Activated CD8-positive, alpha-beta memory T cell treated with anti-CD3 and anti-CD28 coated beads, Interleukin-2, amount 50 U/mL, for 4 hours (primary cell): ENCODE measurements at regions not wholly inside any gene's neighbourhood (a gene's known extent, or its start where the extent isn't known, plus 50 kb on each side); places are given as distances from the start of the nearest gene placed in this dataset.

Experiments
- DNase-seq: peaks from one replicate; pipeline ENCODE4 v3.0.0-alpha.2; 2020

DNA sequence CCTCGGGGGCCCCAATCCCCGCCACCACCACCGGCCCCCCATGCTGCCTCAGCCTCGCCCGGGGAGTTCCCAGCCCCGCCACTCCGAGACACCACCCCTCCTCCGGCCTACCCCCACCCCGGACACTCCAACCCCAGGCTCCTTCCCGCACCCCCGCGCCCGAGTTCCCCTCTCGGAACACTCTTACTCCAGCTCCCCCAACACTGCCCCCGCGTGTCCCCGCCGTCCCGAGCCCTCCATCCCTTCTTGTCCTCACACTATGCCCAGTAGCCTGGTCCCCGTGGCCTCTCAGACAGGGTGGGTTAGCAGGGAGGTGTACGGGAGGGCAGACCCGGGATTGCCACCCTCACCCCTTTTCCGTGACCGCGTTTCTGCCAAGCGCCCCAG is 276.1 kb downstream of the BCOR start:
- DNase-seq: no peak

- DNase-seq: no peak
These were observed 275.5 kb downstream of the BCOR start for GRCh38 chrX:39822133-39822748.

DNA sequence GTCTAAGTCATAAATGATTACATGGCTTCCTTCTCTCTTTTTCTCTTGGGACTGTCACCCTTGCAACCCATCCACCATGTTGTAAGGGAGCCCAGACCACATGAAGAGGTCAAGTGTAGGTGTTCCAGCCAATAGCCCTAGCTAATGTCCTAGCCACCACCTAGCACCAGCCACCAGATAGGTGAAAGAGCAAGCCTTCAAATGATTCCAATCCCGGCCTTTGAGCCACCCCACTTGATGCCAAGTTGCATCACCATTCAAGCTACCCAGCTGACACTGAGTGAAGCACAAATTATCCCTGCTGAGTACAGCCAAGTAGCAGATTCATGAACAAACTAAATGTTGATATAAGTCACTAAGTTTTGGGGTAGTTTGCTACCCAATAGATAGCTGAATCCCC is 274.3 kb downstream of the BCOR start:
- no peak for DNase-seq

GRCh38 chrX:39823854-39824253 is 273.9 kb downstream of the BCOR start:
- no peak for DNase-seq

- DNase-seq: no peak
These were observed 270.8 kb downstream of the BCOR start for GRCh38 chrX:39826813-39827543.

DNA sequence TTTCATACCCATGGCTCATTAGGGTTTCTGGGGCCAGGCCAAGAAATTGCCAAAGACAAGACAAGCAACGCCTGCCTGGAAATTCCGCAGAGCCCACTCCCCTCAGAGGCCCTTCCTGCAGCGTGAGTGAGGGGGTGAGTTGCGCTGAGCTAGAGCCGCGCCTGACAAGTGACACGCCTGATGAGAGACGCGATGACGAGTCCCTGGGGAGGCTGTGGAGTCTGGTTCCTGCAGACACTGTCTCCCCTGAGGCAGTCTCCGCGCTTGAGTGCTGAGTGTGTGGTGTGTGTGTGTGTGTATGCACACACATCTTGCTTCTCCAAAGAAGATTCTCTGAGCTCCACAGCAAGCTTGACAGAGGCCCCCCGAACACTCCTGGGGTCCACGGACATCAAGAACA is 269.8 kb downstream of the BCOR start:
- DNase-seq: no peak

GRCh38 chrX:39828971-39829370 is 268.8 kb downstream of the BCOR start:
- DNase-seq: no peak

DNA sequence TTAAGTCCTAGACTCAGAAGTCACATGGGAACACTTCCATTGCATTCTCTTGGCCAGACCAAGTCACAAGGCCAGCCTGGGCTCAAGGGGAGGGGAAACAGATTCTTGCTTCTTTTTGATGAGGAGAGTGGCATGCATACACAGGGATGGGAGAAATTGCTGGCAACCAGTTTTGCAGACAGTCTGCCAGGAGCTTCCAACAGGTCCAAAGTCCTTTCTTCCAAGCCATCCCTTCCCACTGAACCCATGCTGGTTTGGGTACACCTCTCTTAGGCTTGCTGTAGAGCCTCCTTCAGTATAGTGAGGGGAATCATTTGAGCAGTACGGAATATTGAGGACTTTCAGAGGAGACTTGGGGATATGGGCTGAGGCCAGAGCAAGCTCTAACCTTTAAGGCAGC is 267.8 kb downstream of the BCOR start:
- no peak for DNase-seq

DNA sequence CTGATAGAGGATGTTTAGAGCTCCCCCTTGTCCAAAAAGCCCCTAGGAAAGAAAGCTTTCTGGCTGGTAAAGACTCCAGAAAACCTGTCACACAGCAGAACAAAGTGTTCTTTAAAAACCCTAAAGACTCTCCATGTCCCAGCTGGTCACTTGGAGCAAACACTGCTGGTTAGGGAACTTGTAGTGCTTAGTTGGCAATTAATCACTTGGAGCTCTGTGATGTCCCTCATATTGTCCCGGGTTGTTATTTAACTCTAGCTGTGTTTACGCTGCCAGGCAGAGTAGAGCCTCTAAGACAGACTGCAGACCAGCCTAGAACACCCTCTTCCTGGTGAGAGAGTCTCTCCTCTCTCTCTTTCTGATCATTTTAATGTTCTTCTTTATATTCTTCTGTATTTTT is 267.3 kb downstream of the BCOR start:
- no peak for DNase-seq

GRCh38 chrX:39832211-39832610 is 265.5 kb downstream of the BCOR start:
- no peak for DNase-seq

DNA sequence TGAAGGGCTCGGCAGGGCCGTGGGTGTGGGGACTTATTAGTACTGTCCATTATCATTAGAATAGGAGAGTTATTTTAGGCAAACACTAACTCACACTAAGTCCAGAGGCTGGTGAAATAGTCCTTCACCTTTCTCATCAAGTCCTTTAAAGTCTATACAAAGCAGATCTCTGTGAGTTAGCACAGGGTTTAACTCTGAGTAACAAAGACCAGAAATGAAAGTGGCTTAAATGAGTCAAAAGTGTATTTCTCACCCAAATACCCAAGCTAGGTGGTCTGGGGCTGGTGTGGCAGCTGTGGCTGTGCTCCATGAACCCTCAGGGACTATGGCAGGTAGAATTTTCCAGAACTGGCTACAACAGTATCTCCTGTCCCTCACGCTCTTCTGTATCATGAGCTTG is 263.2 kb downstream of the BCOR start:
- DNase-seq: no peak

DNA sequence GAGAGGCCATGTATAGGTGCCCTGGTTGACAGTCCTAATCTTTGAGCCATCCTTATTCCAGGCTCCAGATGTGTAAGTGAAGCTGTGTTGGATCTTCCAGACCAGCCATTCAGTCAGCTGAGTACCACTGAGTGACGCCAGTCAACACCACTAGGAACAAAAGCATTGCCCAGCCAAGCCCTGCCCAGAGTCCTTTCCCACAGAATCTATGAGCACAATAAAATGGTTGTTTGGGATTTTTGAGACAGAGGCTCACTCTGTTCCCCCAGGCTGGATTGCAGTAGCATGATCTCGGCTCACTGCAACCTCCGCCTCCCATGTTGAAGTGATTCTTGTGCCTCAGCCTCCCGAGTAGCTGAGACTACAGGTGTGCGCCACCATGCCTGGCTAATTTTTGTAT is 262.5 kb downstream of the BCOR start:
- DNase-seq: no peak

GRCh38 chrX:39835776-39836175 is 262.0 kb downstream of the BCOR start:
- no peak for DNase-seq

DNA sequence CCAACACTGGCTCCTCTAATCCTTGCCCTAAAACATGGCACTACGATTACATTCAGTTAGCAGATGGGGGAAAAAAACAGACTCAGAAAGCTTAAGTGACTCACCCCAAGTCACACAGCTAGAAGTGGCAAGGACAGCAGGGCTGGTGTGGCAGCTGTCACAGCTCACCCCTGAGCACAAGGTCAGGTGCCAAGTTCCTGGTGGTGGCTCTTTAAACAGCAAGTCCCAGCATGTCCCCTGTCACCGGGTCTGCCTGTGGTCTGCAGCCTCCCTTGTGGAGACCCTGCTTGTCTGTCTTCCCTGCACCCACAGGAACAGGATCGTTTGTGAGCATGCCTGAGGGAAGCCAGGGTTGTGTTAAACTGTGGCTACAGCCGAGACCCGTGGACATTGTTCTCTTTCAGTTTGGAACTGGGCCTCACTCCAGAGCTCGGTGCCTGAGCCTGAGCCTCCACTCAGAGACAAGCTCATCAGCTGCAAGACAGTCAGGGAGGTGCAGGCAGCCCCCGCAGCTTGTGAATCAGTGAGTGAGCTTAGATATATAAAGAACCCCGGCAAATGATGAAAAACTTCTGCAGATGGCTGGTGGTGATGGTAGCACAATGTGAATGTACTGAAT is 260.8 kb downstream of the BCOR start:
- no peak for DNase-seq

GRCh38 chrX:39837688-39838087 is 260.1 kb downstream of the BCOR start:
- DNase-seq: no peak

GRCh38 chrX:39839371-39839770 is 258.4 kb downstream of the BCOR start:
- no peak for DNase-seq

DNA sequence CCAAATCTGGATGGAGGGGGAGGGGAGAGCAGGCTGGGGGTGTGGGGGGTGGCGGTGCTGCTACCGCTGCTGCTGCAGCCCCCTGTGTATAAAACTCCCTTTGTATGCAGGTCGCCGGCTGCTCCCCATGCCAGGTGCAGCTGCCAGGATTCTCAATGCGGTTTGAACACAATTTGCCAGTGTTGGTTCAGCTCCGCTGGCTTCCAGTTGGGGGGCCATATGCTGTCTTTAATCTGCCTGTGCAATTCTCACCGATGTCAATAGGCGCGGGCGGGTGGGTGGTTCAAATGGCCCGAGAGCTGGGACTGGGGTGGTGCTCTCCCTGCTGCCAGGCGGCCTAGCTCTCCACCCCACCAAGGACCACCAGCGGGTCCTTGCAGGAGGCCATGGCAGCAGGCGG is 257.6 kb downstream of the BCOR start:
- no peak for DNase-seq

- DNase-seq: no peak
These were observed 257.1 kb downstream of the BCOR start for GRCh38 chrX:39840581-39841093.

DNA sequence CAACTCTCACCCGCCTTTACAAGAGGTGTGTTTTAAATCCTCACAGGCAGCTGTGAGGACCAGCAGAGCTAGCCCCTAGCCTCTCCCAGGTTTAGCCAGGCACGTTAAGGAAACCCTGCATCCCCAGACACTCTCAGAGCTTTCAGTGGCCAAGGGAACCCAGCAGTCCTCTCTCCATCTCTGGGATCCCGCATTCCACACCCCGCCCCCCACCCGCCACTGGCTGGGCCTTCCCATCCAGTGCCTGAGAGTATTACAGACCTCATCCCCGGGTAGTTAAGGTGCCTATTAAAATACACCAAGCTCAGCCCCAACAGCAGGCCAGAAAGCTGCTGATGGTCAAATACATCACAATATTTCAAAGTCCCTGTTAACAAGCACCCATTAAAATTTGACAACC is 256.2 kb downstream of the BCOR start:
- DNase-seq: no peak

- DNase-seq: no peak
These were observed 255.3 kb downstream of the BCOR start for GRCh38 chrX:39842281-39842973.

DNA sequence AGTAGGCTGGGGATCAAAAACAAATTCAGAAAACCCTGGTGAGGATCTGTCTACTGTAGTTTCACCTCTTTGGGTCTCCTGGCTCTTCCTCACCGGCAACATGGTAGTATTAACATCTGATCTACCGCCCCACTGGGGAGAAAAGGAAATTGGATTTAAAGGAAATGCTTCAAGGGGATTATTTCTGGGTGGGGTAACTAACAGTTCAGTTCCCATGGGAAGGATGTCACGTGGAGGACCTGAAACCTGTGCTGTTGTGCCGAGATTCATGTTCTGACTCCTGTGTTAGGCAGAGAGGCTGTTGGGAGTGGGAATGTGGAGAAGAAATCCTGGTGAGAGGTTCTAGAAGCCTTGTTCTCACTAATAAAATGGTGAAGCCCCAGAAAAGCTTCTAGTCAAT is 254.4 kb downstream of the BCOR start:
- DNase-seq: no peak

DNA sequence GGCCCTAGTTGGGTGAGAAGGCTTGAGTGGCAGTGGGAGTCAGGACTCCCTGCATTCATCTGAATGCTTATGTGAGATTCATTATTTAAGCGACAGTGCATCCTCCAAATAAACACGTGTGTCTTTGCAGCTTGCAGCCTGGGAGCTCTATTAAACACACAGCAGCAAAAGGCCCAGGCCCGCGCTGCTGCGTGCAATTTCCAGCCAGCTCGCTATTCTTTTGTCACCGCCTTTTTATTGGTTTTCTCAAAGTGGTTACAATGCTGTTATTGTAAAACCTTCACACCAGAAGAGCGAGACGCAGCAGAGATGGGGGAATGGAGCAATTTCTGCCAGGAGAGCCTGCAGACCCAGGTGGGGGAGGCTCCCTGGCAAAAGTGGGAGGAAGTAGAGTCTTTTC is 252.5 kb downstream of the BCOR start:
- no peak for DNase-seq

GRCh38 chrX:39846460-39846859 is 251.3 kb downstream of the BCOR start:
- DNase-seq: no peak

- no peak for DNase-seq
These were observed 249.5 kb downstream of the BCOR start for GRCh38 chrX:39848243-39848642.
